ENCODE measurements at regions not wholly inside any gene's neighbourhood (a gene's known extent, or its start where the extent isn't known, plus 50 kb on each side); places are given as distances from the start of the nearest gene placed in this dataset.

- no peak for DNase-seq
Observed at GRCh38 chr12:91913651-91914050, 232.0 kb downstream of the BTG1 start.

- DNase-seq = no peak
Observed at GRCh38 chr12:91913124-91913523, 232.5 kb downstream of the BTG1 start.

- no peak for DNase-seq
Observed at GRCh38 chr12:91912178-91912577, 233.5 kb downstream of the BTG1 start.

- no peak for DNase-seq
Observed at GRCh38 chr12:91910871-91911388, 234.7 kb downstream of the BTG1 start.

GRCh38 chr12:91902860-91903683 is 242.6 kb downstream of the BTG1 start:
- DNase-seq = no peak

- no peak for DNase-seq
Observed at GRCh38 chr12:91901381-91902074, 244.1 kb downstream of the BTG1 start.

GRCh38 chr12:91900971-91901370 is 244.7 kb downstream of the BTG1 start:
- DNase-seq = no peak

- DNase-seq = no peak
Observed at GRCh38 chr12:91899056-91899455, 246.6 kb downstream of the BTG1 start.

GRCh38 chr12:91897025-91897515 is 248.6 kb downstream of the BTG1 start:
- no peak for DNase-seq

GRCh38 chr12:91896286-91897024 is 249.2 kb downstream of the BTG1 start:
- DNase-seq = no peak

- no peak for DNase-seq
Observed at GRCh38 chr12:91894911-91895310, 250.7 kb downstream of the BTG1 start.

- no peak for DNase-seq
Observed at GRCh38 chr12:91893476-91893875, 252.2 kb downstream of the BTG1 start.

GRCh38 chr12:91892081-91892855 is 253.4 kb downstream of the BTG1 start:
- no peak for DNase-seq

GRCh38 chr12:91890742-91891141 is 254.9 kb downstream of the BTG1 start:
- no peak for DNase-seq

- DNase-seq = no peak
Observed at GRCh38 chr12:91889910-91890309, 255.7 kb downstream of the BTG1 start.

- no peak for DNase-seq
Observed at GRCh38 chr12:91889059-91889458, 256.6 kb downstream of the BTG1 start.

- DNase-seq = no peak
Observed at GRCh38 chr12:91887957-91888356, 257.7 kb downstream of the BTG1 start.

GRCh38 chr12:91885851-91886731 is 259.6 kb downstream of the BTG1 start:
- DNase-seq = no peak

- DNase-seq = no peak
Observed at GRCh38 chr12:91884230-91884629, 261.4 kb downstream of the BTG1 start.

- DNase-seq = no peak
Observed at GRCh38 chr12:91883811-91884210, 261.8 kb downstream of the BTG1 start.

- DNase-seq = no peak
Observed at GRCh38 chr12:91882910-91883309, 262.7 kb downstream of the BTG1 start.
